NCI-H82 (cell line): ENCODE measurements at regions not wholly inside any gene's neighbourhood (a gene's known extent, or its start where the extent isn't known, plus 50 kb on each side); places are given as distances from the start of the nearest gene placed in this dataset.
"Not testable (repeated sequence)": the region's sequence is repeated elsewhere in the genome, so short reads cannot be mapped to it uniquely, and the experiment has no call there.

Source experiments
- DNase-seq: peaks from one replicate; lab custom pipeline; 2025; lab: John Stamatoyannopoulos, UW

DNA sequence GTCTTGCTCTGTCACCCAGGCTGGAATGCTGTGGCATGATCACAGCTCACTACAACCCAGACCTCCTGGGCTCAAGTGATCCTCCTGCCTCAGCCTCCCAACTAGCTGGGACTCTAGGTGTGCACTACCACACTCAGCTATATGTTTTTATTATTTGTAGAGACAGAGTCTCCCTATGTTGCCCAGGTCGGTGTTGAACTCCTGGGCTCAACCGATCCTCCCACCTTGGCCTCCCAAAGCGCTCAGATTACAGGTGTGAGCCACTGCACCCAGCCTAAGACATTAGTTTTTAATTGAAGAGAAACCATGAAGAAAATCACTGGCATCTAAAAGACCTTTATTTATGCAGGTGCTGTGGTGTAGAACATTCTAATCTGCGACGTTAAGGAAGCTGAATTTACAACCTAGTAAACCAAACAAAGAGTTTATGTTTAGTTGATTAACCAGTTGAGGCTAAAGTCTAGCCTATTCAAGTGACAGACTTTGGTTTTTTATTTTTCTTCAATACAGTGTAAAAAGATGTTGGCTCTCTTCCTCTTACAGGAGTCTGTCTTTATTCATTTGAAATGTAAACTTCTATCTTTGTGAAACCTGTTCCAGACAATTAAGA, 52.5 kb upstream of the NBL1 start:
- DNase-seq, result no peak

DNA sequence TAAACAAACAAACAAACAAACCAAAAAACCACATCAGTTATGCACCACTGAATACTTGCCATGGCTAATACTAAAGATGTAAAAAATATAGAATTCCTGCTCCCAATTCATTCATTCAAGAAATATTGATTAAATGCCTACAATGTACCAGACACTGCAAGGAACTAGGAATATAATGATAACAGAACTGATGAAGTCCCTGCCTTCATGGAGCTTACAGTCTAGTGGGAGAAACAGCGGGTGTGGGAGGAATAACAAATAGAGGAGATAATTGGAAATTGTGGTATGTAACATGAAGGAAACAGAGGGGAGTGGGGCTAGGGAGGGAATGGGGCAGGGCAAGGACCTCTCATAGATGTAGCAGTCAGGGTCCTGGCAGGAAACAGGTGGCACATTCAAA, 58.6 kb upstream of the NBL1 start:
- DNase-seq, result no peak

DNA sequence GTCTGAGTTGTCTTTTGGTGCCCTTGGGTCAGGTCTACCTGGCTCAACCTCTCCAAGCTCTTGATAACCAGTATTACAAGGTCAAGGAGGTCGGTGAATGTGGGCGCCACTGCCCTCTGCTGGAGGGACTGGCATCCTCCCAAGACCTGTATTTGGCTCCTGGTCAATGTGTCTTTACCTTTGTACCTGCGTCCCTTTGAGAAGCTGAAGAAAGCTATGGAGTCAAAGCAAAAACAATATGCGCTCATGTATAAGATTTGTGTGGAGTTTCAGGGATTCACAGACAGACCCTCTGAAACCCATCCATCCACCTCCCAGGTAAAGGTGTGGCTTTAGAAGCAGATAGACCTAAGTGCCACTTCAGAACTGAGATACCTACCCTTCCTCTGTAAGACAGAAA, 61.8 kb upstream of the NBL1 start:
- DNase-seq, result peak; percentile 76

DNA sequence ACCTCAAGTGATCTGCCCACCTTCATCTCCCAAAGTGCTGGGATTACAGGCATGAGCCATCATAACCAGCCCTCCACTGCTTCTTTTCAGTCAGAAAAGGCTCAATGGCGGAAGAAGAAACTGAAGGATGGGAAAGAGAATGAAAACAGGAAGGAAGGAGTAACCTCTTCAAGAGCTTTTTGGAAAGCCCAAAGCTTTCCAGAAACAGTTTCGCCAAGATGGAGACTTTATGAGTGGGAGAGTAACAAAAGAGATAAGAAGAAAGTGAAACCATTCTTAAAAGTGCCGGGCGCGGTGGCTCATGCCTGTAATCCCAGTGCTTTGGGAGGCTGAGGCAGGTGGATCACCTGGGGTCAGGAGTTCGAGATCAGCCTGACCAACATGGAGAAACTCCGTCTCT, 62.7 kb upstream of the NBL1 start:
- no peak for DNase-seq

DNA sequence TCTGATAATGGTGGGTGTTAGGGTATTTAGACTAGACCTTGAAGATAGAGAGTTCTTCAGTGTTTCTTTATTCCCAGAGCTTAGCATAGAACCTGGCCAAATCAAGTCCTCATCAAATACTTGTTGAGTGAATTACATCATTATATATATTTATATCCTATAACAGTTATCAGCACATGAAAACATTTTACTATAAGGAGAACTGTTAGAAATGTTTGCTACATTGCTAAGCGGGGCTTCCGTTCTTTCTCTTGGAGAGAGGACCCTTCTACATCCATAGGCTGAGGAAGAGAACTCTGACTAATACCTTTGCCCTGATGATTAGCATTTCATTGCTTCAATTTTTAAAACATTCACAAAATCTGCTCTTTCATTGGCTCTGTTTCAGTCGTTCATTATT, 66.5 kb upstream of the NBL1 start:
- DNase-seq, result no peak

DNA sequence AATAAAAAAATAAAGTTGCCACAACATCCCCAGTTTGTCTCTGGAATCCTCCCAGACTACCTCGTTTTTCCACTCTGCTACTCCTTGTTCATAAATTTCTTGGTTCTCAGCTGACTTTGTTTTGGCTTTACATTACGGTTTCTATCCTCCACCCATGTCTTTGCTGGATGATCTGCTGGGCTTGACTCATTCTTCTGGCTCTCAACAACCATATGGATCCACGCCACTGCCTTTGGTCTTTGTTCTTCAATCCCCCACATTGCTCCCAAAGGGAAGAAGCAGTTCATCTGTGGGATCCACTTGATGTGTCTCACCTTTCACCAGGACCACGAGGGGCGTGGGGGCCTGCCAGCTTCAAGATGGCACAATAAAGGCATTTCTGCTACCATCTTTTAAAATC, 67.1 kb upstream of the NBL1 start:
- no peak for DNase-seq

DNA sequence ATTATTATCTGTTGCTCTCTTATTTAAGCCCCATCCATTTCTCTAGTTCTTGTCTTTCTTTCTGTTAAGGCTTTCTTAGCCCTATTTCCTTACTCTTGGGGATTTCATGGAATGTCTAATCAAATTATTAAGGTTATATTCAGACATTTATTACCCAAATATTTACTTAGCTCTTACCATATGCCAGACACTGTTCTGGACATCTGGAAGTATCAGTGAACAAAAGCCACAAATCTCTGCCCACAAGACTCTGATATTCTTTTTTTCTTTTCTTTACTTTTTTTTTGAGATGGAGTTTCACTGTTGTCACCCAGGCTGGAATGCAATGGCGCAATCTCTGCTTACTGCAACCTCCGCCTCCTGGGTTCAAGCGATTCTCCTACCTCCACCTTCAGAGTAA, 74.3 kb upstream of the NBL1 start:
- DNase-seq, result no peak

DNA sequence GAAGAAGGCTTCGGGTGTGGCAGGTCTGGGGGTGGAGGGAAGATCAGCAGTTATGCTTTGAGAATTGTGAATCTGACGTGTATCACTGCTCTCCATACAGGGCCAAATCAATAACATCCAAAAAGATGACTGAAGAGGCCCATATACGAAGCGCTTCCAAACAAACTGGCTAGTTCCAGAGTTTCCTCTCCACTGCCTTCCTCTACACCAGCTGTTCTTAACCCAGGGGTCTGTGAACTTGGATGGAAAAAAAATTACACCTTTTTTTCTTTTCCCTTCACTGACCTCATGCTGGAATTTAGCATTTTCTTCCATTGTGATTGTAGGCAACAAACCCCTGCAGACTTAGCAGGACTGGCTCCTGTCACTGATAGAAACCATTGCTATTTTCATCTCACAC, 77.1 kb upstream of the NBL1 start:
- DNase-seq, result no peak

DNA sequence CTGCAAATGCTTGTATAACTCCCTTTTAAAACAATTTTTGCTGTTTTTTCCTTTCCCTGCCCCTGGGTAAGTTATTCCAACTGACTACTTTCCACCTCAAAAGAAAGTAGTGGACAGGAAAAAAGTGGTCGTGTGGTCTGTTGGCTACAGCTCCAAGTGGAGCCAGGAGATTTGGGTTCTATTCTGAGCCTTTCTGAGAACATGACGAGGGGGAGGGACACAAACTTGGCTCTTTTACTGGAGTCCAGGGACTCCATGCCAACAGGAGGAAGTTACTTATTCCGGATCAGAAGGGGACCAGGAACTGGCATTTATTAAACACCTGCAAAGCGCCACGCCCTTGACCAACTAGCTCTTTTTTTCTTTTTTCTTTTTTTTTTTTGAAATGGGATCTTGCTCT, 79.0 kb upstream of the CAPZB start:
- DNase-seq, result no peak

DNA sequence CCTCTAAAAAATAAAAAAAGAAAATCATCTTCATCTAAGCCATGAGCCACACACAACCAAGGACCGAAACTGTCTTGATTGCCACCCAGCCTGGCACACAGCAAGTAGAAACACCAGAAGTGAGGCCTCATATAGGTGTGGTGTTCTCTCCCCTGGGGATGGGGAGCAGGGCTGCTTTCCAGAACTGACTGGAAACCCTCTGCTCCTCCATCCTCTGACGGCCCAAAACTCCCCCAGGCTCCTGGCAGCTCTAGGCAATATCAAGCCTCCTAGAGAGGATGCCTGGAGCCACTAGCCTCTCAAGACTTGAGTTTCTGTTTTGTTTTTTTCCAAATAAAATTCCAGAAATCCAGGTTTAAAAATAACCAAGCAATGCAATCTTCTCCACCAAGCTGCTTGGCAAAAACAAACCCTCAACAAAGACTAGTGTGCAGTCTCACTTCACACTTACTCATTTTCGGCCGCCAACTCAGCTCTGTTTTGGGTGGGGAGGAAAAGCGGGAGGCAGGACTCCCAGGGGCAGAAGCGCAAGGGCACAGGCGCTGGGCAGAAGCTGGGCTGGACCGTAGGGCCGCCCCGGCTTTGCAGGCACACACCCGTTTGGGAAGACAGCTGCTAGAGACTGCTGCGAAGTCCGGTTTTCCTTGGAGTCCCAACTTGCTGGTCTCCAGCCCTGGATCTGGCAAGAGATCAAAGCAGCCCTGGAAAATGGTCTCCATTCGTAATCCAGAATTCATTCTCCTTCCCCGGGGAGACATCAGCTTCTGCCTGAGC, 78.2 kb upstream of the CAPZB start:
- no peak for DNase-seq

DNA sequence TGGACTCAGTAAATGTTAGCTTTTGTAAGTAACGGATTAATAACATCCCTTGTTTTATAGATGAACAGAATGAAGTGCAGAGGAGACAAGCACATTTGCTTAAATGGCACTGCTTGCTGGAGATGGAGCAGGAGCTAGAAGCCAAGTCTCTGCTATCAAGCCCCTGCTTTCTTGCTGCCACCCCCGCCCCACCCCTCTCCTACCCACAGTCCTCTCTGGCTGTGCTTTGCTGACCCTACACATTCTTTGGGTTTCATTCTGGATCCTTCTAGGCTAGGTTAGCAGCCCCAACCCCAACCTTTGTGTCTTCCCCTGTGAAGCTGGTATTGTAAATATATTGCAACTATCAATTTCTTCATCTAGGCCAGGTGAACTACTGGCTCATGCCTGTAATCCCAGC, 77.5 kb upstream of the CAPZB start:
- no peak for DNase-seq

DNA sequence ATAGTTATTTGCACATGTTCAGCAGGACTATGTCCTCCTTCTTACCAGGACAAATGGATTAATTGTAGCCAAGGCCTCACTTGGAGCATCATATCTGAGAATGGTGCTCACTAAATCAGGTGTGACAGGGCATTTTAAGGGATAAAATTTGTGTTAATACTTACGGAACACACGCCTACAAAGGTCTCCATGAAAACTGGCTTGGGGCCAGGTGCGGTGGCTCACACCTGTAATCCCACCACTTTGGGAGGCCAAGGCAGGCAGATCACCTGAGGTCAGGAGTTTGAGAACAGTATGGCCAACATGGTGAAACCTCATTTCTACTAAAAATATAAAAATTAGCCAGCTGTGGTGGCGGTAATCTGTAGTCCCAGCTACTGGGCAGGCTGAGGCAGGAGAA, 75.1 kb upstream of the CAPZB start:
- DNase-seq, result no peak

DNA sequence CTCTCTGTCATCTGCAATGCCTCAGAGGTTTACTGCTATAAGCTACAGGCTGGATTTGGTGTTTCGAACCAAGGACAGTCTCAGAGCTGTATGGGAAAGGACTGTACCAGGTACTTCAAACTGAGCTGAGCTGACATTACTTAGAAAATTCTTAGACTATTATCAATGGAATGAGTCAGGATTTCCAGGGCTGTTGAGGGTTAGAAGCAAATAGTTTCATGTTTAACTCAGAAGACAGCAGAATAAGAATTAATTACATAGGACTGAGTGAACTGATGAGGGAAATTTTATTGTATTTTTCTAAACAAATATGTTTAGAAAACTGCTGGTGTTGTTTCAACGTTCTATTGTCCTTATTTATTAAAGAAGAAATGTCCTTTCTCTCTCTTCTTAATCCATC, 74.3 kb upstream of the CAPZB start:
- DNase-seq, result no peak

DNA sequence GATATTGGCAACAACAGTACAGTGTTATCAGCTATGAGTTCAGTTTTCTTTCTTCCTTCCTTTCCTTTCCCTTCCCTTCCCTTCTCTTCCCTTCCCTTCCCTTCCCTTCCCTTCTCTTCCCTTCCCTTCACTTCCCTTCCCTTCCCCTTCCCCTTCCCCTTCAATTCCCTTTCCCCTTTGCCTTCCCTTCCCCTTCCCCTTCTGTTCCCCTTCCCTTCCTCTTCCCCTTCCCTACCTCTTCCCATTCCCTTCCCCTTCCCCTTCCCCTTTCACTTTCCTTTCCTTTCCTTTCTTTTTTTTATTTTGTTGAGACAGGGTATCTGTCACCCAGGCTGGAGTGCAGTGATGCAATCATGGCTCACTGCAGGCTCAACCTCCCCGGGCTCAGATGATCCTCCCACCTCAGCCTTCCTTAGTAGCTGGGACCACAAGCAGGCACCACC, 72.3 kb upstream of the CAPZB start:
- DNase-seq, result no peak

DNA sequence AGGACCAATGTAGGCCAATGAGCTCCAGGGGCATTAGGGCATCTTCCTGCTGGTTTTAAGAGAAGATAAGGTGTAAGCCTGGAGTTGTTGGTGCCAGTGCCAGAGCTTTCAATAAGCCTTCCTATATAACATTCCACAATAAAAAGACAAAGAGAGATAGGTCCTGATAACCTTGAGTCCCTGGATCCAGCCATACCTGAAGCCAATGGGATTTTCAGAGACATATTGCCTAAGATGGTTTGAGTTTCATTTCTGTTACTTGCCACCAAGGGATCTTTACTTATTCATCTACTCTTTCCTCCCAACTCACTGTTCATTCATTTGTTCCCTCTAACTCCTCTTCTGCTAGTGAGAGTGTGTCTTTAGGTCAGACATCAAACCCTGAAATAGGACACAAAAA, 68.8 kb upstream of the CAPZB start:
- no peak for DNase-seq

DNA sequence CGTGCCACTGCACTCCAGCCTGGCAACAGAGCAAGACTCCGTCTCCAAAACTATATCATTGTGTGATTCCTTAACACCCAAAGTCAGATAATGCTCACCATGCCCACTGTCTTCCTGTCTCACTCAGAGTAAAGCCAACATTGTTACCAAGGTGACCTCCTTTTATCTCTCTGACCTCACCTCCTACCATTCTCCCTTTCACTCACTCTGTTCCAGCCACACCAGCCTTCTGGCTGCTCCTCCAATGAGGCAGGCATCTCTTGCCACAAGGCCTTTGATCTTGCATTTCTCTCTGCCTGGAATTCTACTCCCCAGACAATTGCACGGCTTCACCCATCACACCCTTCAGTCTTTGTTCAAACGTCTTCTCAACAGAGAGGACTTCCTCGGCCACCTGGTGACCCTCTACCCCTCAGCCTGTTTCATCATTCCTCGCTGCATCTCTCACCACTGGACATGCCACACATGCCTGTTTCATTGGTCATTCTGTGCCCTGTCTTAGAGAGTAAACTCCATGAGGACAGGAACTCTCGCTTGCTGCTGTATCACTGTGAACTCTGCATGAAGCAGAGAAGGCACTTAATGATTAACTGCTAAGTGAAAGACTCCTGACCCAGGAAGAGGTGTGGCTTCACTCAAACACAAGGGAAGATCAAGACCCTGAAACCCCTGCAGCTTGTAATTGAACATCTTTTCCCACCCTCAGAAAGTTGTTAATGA, 67.1 kb upstream of the CAPZB start:
- no peak for DNase-seq

DNA sequence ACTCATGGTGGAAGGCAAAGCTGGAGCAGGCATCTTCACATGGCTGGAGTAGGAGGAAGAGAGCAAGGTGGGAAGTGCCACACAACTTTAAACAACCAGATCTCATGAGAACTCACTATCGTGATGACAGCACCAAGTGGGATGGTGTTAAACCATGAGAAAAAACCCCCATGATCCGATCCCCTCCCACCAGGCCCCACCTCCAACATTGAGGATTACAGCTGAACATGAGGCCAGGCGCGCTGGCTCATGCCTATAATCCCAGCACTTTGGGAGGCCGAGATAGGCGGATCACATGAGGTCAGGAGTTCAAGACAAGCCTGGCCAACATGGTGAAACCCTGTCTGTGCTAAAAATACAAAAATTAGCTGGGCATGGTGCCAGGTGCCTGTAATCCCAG, 66.5 kb upstream of the CAPZB start:
- peak; percentile 39 for DNase-seq

DNA sequence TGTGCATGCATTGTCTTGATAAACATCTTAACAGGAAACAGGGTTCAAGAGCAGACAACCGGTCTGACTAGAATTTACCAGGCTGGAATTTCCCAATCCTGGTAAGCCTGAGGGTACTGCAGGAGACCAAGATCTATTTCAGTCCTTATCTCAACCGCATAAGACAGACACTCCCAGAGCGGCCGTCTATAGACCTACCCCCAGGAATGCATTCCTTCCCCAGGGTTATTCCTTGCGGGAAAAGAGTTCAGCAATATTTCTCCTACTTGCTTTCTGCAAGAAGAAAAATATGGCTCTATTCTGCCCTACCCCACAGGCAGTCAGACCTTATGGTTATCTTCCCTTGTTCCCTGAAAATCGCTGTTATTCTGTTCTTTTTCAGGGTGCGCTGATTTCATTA, 65.1 kb upstream of the CAPZB start:
- not testable (repeated sequence) for DNase-seq

DNA sequence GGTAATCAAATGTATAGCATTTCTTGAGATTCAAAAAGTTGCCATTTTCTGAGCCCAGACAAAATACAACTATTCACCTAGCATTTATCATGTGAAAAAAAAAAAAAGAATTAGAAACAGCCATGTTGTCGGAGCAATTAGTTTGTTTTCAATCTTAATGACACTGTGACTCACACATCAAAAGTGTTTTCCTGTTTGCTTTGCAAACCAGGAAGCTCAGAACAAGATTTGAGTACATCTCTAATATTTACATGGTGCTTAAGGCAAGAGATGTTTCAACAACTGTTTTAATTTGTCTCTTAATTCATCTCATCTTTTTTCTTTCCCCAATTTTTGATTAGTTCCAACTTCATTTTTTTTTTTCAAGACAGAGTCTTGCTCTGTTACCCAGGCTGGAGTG, 62.5 kb upstream of the CAPZB start:
- no peak for DNase-seq

DNA sequence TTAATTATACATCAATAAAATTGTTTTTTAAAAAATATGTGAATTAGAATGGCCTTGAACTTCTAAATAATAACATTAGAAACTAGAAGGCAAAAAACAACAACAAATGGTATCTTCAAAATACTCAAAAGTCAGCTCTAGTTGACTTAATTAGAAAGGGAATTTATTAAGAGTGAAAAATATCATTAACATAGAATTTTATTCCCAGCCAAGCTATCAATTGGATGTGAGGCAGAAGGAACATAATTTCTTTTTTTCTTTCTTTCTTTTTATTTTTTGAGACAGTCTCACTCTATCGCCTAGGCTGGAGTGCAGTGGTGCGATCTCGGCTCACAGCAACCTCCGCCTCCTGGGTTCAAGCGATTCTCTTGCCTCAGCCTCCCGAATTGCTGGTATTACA, 51.2 kb upstream of the CAPZB start:
- no peak for DNase-seq

DNA sequence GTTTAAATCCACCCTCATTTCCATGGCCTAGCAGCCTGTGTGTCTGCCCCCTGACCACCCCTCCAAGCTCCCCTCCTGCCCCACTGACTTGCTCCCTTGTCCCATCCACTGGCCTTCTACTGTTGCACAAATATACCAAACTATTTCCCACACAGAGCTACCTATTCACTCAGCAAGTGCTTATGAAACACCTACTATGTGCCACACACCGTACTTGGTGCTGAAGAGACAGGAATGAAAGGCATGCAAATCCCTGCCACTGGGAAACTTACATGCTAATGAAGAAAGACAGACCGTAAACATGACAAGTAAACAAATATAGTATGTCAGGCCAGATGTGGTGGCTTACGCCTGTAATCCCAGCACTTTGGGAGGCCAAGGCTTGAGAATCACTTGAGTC, 49.9 kb upstream of the CAPZB start:
- no peak for DNase-seq
